GM12878 (cell line): ENCODE measurements at regions not wholly inside any gene's neighbourhood (a gene's known extent, or its start where the extent isn't known, plus 50 kb on each side); places are given as distances from the start of the nearest gene placed in this dataset.

Source experiments
- CTCF ChIP-seq, 3 experiments: IDR thresholded peaks in 2 of 3; conservative IDR thresholded peaks in 1 of 3; 2 replicates each; pipeline ENCODE4 v1.5.1; 2011; ENCODE audit warnings: low read depth in 3 of 3, low read length in 3 of 3, mild to moderate bottlenecking in 3 of 3, control low read depth in 2 of 3, moderate library complexity in 2 of 3, inconsistent platforms in 1 of 3, mixed read lengths in 1 of 3; ENCODE audit not compliant: control insufficient read depth in 2 of 3, insufficient read depth in 1 of 3; ENCODE audit errors: extremely low read depth in 1 of 3
- KAT2A ChIP-seq: conservative IDR thresholded peaks from 2 replicates; pipeline ENCODE4 v1.6.1; 2011; ENCODE audit warnings: low read depth, low read length; ENCODE audit not compliant: control insufficient read depth
- RBBP5 ChIP-seq: fragments of 200-600 bp; sonication (generic); conservative IDR thresholded peaks from 2 replicates; pipeline ENCODE4 v1.6.1; 2016
- SMAD1 ChIP-seq: fragments of 450-650 bp; IDR thresholded peaks from 2 replicates; pipeline ENCODE4 v1.6.1; 2018; ENCODE audit warnings: mild to moderate bottlenecking, low read depth; ENCODE audit not compliant: partially characterized antibody
- STAT3 ChIP-seq: IDR thresholded peaks from 2 replicates; pipeline ENCODE4 v1.6.1; 2011; ENCODE audit warnings: low read depth, low read length, improper control_type of control experiment
- TCF3 ChIP-seq: IDR thresholded peaks from 2 replicates; pipeline ENCODE4 v1.6.1; 2012; ENCODE audit warnings: low read depth, mild to moderate bottlenecking, low read length, borderline replicate concordance; ENCODE audit not compliant: insufficient read depth
- TF ChIP-seq, protein P1 (sequence below): IDR thresholded peaks from 2 replicates; pipeline ENCODE4 v1.6.1; 2011; ENCODE audit warnings: borderline replicate concordance, low read depth, mild to moderate bottlenecking, moderate library complexity, low read length; ENCODE audit not compliant: insufficient read depth, poor library complexity, severe bottlenecking

DNA sequence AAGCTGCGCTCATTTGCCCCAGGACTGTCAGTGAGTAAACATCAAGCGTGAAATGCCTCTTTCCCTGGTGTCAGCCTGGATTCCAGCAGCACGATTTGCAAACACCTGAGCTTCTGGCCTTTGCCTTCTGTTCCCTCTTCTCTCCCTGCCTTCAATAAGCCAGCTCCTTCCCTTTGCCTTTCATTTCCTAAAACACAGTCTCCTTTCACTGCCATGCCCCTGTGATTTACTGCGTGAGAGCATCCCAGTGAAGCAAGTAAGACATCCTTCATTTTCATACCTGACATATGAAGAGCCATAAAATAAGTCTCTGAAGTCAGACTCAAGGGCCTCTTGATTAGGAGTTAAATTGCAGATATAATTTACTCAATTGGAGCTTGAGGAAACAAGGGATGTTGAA, 681.8 kb downstream of the TYW1 start:
- TF ChIP-seq CTCF (IDR thresholded peaks at IDR 0.05 in 2 of 3, conservative IDR thresholded peaks at IDR 0.05 in 1 of 3; ENCODE audit: control insufficient read depth in 2 of 3, extremely low read depth in 1 of 3, insufficient read depth in 1 of 3, low read depth in 3 of 3, low read length in 3 of 3) (no peak), STAT3 (no peak), TCF3 (no peak), RBBP5 (no peak), SMAD1 (no peak), KAT2A (no peak)
- TF ChIP-seq, protein P1, sequence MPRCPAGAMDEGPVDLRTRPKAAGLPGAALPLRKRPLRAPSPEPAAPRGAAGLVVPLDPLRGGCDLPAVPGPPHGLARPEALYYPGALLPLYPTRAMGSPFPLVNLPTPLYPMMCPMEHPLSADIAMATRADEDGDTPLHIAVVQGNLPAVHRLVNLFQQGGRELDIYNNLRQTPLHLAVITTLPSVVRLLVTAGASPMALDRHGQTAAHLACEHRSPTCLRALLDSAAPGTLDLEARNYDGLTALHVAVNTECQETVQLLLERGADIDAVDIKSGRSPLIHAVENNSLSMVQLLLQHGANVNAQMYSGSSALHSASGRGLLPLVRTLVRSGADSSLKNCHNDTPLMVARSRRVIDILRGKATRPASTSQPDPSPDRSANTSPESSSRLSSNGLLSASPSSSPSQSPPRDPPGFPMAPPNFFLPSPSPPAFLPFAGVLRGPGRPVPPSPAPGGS: no peak
